NCI-H526 (cell line): ENCODE measurements at regions not wholly inside any gene's neighbourhood (a gene's known extent, or its start where the extent isn't known, plus 50 kb on each side); places are given as distances from the start of the nearest gene placed in this dataset.

Experiments used
- DNase-seq, 2 experiments: peaks; one replicate each; lab custom pipeline; 2025; lab: John Stamatoyannopoulos, UW

DNA sequence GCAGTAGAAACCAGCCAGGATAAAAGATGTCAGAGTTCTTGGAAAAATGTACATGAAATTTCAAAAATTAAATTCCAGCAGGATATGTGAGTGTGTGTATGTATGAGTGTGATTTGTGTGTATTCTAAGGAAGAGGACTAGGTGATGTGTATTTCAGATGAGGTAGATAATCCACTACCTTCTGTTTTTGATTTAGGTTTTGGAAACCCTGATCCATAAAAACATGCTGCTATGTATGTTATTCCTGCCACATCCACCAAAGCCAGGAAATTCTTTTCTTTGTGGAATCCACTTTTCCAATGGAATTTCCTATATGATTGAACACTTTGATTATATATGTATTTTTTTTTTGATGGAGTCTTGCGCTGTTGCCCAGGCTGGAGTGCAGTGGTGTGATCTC is 276.9 kb downstream of the UQCRFS1 start:
- no peak for DNase-seq

DNA sequence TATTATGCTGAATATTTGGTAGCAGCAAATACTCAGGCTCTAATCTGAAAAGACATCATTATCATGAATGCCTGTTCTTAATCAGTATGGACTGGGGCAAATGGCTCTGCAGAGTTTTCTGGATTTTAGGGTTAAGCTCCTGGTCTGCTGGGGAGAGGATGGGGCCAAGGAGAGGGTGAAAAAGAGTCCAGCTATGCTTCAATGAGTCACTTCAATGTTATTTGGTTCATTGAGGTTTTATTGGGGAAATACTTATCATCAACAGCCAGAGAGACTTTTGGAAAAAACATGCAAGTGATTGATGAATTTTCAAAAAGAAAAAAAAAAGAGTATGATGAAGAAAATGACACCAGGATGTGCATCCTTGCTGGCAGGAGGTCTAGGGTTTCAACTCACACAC is 278.3 kb downstream of the UQCRFS1 start:
- no peak for DNase-seq

DNA sequence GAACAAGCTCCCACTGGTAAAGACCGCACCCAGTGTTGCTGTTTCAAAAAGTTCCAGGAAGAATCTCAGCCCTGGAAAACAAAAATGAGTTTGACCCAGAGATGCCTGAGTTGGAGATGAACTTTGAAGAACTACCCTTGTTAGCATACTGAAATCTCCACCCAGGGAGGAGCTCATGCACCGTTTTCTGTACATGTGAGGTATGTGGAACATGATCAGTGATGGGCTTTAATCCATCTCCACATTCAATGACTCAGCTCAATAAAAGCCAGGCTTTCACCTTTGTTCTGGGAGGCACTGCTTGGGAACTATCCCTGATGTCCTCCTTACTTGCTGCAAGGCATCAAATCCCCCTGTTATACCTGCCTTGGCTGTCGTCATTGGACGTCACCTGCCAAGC is 279.9 kb downstream of the UQCRFS1 start:
- no peak for DNase-seq

DNA sequence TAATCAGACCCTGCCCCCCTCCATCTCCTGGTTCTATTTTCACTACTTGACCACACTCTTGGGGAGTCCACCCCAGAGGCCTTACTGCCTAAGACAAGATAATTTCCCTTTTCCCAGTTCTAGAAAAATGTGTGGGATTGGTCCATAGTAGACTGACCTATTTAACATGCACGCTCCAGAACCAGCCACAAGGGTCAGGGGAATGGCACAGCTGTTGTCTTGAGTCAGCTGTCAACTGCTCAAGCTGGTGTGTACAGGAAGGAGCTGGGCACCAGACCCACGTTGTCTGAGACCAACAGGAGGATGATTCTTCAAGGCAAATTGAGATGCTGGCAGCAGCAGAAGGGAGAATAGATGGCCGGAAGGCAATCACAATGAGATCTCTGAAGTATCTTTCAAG is 280.5 kb downstream of the UQCRFS1 start:
- DNase-seq = no peak

DNA sequence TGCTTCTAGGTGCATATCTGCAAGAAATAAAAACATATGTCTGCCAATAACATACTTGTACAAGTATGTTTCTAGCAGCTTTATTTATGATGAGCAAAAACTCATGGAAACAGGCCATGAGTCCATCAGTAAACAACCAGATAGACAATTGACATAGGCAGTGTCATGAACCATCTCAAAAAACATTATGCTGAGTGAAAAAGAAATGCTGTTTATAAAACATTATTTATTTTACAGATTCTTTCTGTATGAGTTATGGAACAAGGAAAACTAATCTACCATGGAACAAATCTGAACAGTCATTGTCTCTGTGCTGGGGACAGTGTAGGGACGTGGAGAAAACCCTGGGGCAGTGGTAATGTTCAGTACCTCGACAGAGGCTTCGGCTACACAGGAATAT is 283.9 kb downstream of the UQCRFS1 start:
- DNase-seq = no peak

DNA sequence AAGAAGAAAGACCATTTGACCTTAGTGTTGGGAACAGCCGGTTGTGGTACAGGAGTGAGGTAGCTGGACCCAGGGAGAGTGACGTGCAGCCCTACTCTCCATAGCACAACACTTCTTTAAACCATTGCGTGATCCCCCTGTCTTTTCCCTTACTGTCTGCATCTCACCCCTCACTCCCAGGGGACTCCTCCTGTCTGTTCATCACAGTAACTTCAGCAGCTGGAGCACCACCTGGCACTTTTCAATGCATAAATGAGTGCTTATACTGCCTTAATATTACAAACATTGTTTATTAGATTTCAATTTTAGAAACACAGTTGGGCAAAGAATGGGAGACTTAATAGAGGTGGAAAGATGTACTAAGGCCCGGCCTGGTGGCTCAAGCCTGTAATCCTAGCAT is 285.5 kb downstream of the UQCRFS1 start:
- peak in 1 of 2 experiments; percentile 52 for DNase-seq

DNA sequence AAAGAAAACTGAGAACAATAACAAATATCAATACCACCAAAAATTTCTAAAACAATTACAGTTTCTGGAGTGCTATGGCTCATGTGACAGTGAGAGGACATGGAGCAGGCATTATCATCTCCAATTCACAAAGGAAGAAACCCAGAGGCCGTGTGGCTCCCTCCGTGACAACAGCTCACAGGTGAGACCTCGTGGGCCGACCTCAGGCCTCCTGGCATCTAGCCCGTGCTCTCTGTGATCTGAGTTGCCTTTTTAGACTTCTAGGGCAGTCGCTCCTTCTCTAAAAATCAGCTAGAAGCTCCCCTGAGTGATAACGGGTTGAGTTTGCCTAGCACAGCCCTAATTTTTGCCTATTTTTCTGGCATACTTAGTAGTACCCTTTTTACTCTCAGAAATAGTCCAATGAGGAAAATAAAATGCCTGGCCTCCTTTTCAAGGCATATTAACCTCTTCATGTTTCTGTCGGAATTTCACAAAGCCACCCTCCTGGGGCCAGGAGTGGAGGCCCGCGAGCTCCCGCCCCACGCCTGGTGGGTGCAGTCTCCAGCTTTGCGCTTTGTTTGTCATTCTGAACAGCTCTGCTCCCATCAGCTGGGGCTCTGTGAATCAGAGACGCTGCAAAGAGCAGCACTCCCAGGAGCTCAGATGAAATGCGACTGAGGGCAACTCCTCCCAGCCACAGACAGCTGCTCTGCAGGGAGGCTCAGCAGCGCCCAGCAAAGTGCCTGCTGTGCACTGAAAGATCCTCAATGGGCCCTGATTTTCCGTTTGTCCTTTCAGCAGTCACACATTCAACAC is 292.5 kb downstream of the UQCRFS1 start:
- no peak for DNase-seq

DNA sequence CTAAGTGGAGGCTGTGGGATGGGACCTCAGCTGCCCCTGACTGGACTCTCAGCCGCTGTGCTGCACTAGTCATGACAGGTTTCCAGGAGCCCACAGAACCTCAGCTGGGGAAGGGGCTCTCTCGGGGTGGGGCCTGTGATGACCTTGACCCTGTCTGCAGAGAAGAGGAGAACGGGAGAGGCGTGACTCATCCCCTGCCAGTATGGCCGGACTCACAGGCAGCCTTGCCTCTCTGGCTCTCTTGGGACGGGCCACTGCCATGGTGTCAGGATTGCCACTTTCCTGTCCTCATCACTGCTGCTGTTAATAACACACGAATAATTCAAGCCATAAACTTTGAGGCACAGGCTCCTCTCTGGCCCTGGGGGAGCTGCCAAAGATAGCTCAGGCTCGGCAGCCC is 295.3 kb downstream of the UQCRFS1 start:
- no peak for DNase-seq

DNA sequence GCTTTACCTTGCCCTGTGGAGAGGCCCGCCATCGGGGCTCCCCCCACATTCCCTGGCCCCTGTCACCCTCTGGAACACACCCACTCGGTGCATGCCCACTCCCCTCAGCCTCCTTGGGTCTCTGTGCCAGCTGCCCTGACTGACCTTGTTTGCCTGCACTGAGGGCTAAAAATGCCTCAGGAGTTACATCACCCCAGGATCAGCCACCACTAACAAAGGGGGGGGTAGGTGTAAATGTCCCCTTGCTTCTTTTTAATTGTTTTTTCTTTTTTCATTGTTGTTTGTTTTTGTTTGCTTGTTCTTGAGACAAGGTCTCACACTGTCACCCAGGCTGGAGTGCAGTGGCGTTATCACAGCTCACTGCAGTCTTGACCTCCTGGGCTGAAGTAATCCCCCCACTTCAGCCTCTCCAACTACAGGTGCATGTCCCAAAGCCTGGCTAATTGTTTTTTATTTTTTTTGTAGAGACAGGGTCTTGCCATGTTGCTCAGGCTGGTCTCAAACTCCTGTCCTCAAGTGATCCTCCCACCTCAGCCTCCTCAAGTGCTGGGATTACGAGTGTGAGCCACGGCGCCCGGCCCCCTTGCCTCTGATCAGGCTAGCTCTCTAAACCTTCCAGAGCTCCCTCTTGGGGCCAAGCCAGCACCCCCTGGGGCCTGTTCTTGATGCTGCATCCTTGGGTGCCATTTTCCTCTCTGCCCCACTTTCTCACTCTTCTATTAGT is 297.1 kb downstream of the UQCRFS1 start:
- no peak for DNase-seq

DNA sequence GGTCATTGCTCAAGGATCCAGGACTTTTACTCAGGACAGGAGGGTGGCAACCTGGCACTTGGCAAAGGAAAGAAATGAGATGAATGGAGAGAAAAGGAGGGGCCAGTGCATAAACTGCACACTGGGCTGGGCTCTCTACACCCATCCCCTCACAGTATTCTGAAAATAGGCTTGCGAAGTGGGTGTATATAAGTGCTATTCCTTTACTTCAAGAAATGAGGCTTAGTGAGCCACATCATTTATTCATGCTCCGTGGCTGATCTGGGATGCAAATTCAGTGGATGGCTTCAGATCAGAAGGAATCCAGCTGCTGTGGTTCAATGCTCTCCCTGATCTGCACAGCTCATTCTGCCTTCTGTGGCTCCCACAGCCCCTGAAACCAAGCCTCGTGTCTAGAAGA is 297.7 kb downstream of the UQCRFS1 start:
- DNase-seq = peak in 1 of 2 experiments; percentile 19

DNA sequence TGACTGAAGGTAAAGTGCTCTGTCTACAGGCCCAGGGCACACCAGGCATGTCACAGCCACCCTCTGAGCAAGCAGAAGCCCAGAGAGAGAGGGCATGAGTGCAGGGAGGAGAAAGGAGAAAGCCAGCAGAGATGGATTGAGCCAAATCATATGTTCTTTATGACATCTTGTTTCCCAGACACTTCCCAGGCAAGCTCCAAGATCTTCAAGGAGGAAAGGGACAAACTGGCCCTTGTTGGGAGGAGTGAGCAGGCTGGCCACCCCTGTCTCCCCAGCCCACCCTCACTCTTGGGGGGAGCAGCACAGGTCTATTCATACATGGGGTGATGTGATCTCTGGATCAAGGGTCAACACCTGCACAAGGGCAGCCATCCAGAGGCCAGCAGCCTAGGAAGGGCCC is 298.8 kb downstream of the UQCRFS1 start:
- no peak for DNase-seq

DNA sequence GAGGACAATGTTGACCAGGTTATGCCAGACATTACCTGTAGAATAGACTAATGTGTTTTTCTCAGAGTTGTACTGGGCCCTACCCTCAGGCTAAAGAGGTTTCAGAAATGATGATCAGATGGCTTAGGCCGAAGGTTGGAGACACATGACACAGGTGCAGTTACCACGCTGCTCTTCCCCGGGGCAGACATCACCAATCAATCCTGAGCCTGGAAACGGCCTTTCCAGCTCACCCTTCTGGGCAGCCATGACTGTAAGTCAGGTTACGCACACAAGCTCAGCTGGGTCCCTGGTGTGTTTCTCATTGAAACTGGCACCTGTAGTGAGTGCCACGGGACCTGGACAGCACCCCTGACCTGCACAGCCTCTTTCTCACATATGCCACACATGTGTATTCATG is 299.3 kb downstream of the UQCRFS1 start:
- no peak for DNase-seq

DNA sequence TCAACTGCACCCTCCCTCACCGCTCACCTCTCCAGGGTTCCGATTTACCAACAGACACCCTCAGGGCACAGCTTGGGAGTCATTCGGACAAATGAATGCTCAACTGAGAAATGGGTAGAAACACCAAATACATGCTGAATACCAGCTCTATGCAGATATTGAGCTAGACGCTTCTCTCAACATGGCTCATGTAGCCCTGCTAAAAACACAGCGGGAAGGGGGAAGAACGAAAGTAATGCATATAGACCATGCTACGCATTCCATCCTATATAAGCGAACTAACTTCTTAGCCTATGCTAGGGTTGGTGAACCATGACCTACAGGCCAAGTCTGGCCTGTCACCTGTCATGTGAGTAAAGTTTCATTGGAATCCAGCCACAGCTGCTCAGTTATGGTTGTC is 304.0 kb downstream of the UQCRFS1 start:
- no peak for DNase-seq

DNA sequence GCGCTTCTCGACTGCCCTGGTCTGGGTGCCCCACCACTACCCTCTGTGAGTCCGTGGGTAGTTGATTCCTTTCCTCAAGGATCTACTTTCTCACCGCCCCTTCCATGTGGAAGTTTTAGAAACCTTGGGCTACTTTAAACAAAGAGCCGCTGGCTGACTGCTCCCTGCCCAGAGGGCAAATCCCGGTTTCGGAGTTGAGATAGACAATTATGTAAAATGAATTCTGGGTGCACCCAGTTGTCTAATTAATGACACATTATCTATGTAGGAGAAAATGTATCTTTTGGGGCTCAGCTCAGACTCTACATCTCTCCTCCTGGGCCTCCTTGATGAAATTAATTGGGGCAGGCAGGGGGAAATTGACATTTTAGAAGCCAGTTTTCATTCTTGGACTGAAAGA is 305.4 kb downstream of the UQCRFS1 start:
- no peak for DNase-seq

DNA sequence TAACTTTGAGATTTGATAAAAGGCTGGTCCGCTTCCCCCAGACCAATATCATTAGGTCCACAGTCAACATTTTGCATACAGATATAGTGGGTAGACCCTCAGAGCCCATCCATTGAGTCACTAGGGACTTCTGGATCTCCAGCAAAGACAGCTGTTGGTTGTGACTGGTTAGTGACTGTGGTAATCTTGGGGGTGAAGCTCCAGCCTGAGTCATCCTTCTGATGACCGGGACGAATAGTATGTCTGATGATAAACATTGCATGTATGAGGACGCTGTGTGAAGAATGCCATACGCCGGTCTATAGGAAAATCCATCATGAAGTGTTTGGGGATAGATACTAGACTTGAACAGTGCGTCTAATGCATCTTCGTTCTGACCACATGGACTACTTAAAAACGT is 307.0 kb downstream of the UQCRFS1 start:
- no peak for DNase-seq

DNA sequence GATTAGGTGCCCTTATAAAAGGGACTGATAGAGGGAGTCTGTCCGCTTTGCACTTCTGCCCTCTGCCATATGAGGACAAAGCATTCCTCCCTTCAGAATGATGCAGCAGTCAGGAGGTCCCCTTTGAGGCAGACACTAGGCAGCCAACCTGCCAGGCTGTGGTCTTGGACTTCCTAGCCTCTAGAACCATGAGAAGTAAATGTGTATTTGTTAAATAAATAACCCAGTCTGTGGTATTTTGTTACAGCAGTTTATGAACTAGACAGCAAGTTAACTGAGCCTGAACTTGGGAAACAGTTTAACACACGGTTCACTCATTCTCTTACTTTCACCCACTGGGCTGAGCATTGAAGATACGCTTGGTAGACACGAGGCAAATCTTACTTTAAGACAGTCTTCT is 313.2 kb downstream of the UQCRFS1 start:
- no peak for DNase-seq

DNA sequence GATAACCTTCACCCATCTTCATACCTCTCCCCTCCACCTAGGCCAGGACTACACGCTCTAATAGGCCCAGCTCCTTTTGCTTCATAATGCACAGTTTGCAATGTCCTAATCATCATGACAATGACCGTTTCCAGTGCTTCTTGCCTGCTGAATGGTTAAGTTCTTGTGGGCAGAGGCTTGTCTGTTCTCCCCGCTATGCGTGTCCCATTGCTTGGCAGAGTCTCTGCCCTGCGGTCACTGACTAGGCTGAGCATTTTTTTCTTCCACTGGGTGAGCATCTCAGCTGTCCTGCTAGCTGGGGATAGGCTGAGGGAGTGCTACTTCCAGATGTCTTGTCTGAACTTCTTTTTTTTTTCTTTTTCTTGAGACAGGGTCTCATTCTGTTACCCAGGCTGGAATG is 314.7 kb downstream of the UQCRFS1 start:
- DNase-seq = no peak

DNA sequence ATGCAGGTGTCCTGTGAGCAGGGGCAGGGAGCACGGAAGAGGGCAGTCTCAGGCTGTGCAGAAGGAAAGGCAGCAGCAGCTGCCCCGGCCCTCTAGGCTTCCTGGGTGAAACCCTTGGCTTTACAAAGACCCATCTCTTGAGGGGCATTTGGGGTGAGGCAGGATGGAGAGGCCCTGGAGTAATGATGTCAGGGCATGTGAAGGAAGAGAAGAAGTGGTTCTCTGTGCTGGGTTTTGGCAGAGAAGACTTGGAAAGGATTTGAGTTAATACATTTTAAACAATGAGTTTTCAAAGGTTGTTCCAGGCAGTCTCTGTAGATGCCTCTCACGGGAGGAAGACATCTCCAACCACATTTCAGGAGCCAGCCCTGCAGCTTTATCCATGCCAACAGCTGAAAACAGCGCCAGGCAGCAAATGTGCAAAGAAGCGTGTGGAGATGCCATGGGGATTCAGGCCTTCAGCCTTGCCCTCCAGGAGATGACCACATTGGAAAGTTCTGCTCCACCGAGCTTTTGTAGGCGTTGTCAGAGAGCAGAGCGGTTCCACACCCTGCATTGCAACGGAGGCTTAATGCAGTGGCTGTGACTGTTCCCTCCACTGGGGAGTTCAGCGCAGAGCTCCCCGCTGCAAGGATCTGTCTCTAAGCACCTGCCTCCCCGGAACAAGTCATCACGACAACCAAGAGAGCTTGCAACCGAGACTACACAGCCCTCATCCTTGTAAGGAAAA is 322.8 kb downstream of the UQCRFS1 start:
- no peak for DNase-seq

DNA sequence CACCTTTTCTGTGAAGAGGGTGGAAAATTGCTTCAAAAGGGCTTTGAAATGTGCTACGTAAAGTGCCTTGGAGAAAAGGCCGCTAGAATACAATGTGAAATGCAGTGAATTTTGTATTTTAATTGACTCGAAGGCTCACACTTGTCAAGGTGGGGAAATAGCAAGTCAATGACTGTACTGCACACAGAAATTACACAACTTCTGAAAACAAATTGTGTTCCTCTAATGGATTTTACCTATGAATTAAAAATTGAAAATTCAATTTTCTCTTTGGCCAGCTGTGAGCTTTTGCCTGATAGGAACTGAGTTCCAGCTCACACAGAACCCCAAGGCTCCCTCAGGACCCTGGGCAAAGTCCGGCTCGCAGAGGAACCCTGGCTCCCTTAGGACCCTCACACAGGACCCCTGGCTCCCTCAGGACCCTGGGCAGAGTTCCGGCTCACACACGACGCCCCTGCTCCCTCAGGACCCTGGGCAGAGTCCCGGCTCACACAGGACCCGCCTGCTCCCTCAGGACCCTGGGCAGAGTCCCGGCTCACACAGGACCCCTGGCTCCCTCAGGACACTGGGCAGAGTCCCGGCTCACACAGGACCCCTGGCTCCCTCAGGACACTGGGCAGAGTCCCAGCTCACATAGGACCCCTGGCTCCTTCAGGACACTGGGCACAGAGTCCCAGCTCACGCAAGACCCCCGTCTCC is 324.9 kb downstream of the UQCRFS1 start:
- no peak for DNase-seq

DNA sequence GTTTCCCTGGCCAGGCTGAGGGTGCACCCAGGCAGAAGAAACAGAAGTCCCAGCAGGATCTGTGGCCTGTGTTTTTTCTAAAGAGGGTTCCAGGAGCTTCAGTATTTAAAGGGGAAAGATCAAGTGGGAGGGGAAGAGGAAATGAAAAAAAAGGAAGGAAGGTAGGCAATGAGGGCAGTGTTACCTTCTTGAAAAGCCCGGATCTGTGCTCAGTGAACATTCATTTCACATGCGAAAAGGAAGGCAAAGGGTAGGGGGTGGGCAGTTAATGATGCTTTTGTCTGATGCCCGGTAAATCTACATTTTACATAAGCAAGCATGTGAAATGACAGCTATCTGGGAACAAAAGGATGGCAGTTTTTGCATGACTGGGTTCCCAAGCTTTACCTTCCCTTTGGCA is 326.2 kb downstream of the UQCRFS1 start:
- no peak for DNase-seq

DNA sequence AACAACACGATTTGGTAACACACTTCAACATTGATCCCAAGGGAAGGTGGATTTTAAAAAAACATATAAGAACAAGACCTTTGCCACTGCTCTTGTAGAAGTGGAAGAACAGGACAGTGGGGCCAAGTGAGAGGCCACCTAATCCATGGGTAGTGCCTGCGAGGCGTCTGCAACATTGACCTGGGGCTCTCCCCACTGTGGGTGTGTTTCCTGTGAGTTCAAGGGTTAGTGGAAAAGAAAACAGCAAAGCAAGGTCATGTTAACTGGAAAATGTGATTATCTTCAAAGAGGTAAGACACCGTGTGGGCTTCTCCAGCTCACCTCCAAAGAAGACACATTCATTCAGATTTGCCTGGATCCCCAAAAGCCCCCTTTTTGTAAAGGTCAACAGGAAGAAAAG is 327.0 kb downstream of the UQCRFS1 start:
- no peak for DNase-seq

DNA sequence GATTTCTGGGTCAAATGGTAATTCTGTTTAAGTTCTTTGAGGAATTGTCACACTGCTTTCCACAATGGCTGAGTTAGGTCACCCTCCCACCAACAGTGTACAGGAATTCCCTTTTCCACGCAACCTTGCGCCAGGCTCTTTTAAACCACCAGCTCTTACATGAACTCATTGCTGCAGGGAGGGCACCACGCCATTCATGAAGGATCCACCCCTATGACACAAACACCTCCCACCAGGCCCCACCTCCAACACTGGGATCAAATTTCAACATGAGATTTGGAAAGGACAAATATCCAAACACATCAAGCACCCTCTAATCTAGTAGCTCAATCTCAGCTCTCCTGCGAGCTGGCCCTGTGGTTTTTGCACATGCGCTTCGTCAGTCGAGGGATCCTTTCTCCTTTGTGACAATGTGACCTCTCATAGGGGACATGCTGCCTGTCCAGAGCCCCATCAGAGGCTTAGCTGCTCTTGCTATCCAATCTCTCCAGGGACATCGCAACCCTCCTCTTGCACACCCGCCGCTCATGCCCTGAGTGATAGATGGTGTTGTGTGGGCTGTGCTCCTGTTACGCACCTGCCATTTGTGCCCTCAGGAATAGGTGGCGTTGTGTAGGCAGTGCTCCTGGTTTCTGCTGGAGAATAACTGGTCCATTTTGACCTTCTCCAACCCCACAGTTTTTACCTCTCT is 328.0 kb downstream of the UQCRFS1 start:
- DNase-seq = no peak
